ENCODE measurements at regions not wholly inside any gene's neighbourhood (a gene's known extent, or its start where the extent isn't known, plus 50 kb on each side); places are given as distances from the start of the nearest gene placed in this dataset.

DNA sequence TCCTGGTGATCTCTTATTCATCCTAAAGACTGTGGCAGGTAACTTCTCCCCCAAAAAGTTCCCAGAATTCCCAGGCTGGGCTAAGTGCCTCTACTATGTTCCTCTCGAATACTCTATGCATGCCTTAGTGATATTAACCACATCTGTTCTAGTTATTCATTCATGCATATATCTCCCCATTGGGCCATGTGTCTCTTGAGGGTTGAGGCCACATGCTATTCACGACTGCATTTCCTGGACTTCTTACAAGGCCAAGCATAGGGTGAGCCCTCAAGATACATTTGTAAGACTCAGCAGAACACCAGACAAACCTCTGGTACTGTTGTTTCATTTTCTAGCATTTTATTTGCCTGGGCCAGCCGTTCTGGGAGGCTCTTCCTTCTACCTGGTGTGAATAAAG is 117.0 kb downstream of the EN1 start:
- TF ChIP-seq JUN (CRISPR knock-in tag; IDR thresholded peaks at IDR 0.05): no peak
- TF ChIP-seq CTCF (IDR thresholded peaks at IDR 0.05): no peak
- TF ChIP-seq NR1H2 (CRISPR knock-in tag; IDR thresholded peaks at IDR 0.05): no peak
- no peak for TF ChIP-seq KAT7 (CRISPR knock-in tag; IDR thresholded peaks at IDR 0.05; ENCODE audit: borderline replicate concordance)
- TF ChIP-seq, protein P1, sequence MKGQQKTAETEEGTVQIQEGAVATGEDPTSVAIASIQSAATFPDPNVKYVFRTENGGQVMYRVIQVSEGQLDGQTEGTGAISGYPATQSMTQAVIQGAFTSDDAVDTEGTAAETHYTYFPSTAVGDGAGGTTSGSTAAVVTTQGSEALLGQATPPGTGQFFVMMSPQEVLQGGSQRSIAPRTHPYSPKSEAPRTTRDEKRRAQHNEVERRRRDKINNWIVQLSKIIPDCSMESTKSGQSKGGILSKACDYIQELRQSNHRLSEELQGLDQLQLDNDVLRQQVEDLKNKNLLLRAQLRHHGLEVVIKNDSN (CRISPR knock-in tag; IDR thresholded peaks at IDR 0.05): no peak
- no peak for TF ChIP-seq FOXJ3 (CRISPR knock-in tag; IDR thresholded peaks at IDR 0.05; ENCODE audit: borderline replicate concordance)
- TF ChIP-seq, protein P2, sequence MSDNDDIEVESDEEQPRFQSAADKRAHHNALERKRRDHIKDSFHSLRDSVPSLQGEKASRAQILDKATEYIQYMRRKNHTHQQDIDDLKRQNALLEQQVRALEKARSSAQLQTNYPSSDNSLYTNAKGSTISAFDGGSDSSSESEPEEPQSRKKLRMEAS (CRISPR knock-in tag; IDR thresholded peaks at IDR 0.05): no peak
- TF ChIP-seq ATF1 (CRISPR knock-in tag; IDR thresholded peaks at IDR 0.05): no peak
- TF ChIP-seq ZNF396 (CRISPR knock-in tag; IDR thresholded peaks at IDR 0.05; ENCODE audit: borderline replicate concordance): no peak
- TF ChIP-seq FOXP4 (CRISPR knock-in tag; IDR thresholded peaks at IDR 0.05): no peak
- TF ChIP-seq USF2 (CRISPR knock-in tag; IDR thresholded peaks at IDR 0.05): no peak

Measured in WTC11 (cell line).